ENCODE measurements at regions not wholly inside any gene's neighbourhood (a gene's known extent, or its start where the extent isn't known, plus 50 kb on each side); places are given as distances from the start of the nearest gene placed in this dataset.
"Not testable (repeated sequence)": the region's sequence is repeated elsewhere in the genome, so short reads cannot be mapped to it uniquely, and the experiment has no call there.

GRCh38 chr18:78792736-78793135, 186.9 kb upstream of the SALL3 start:
- DNase-seq = no peak

- DNase-seq = no peak
Observed at GRCh38 chr18:78793313-78794070, 186.1 kb upstream of the SALL3 start.

- DNase-seq = no peak
Observed at GRCh38 chr18:78794071-78794430, 185.6 kb upstream of the SALL3 start.

- DNase-seq = no peak
Observed at GRCh38 chr18:78796693-78797455, 182.7 kb upstream of the SALL3 start.

GRCh38 chr18:78797499-78797898, 182.1 kb upstream of the SALL3 start:
- DNase-seq = no peak

- DNase-seq = no peak
Observed at GRCh38 chr18:78798402-78799175, 181.0 kb upstream of the SALL3 start.

GRCh38 chr18:78799382-78800089, 180.1 kb upstream of the SALL3 start:
- DNase-seq = no peak

GRCh38 chr18:78800102-78800851, 179.3 kb upstream of the SALL3 start:
- DNase-seq = not testable (repeated sequence)

- no peak for DNase-seq
Observed at GRCh38 chr18:78801011-78801410, 178.6 kb upstream of the SALL3 start.

- DNase-seq = no peak
Observed at GRCh38 chr18:78803104-78803503, 176.5 kb upstream of the SALL3 start.

- no peak for DNase-seq
Observed at GRCh38 chr18:78804206-78805030, 175.2 kb upstream of the SALL3 start.

- no peak for DNase-seq
Observed at GRCh38 chr18:78805840-78806239, 173.8 kb upstream of the SALL3 start.

GRCh38 chr18:78807668-78808067, 171.9 kb upstream of the SALL3 start:
- no peak for DNase-seq

- no peak for DNase-seq
Observed at GRCh38 chr18:78809845-78810244, 169.8 kb upstream of the SALL3 start.

- no peak for DNase-seq
Observed at GRCh38 chr18:78810706-78811105, 168.9 kb upstream of the SALL3 start.

- DNase-seq = no peak
Observed at GRCh38 chr18:78812067-78812466, 167.6 kb upstream of the SALL3 start.

- DNase-seq = no peak
Observed at GRCh38 chr18:78813156-78813555, 166.5 kb upstream of the SALL3 start.

GRCh38 chr18:78813936-78814710, 165.5 kb upstream of the SALL3 start:
- no peak for DNase-seq

GRCh38 chr18:78814766-78815165, 164.9 kb upstream of the SALL3 start:
- DNase-seq = no peak

GRCh38 chr18:78816114-78816513, 163.5 kb upstream of the SALL3 start:
- no peak for DNase-seq

GRCh38 chr18:78816916-78817315, 162.7 kb upstream of the SALL3 start:
- no peak for DNase-seq
